AG10803 (cell line): ENCODE measurements at regions not wholly inside any gene's neighbourhood (a gene's known extent, or its start where the extent isn't known, plus 50 kb on each side); places are given as distances from the start of the nearest gene placed in this dataset.

Experiments
- DNase-seq: peaks from one replicate; pipeline ENCODE4 v3.0.0; 2010; ENCODE audit warnings: low read depth
- H3K4me3 ChIP-seq: 2 replicates; pipeline ENCODE4 v1.5.1; 2011; ENCODE audit warnings: mild to moderate bottlenecking, low read length, control low read depth
- CTCF ChIP-seq: conservative IDR thresholded peaks from 2 replicates; pipeline ENCODE4 v1.5.1; 2011; ENCODE audit warnings: mild to moderate bottlenecking, low read length, control low read depth, inconsistent platforms

- DNase-seq: peak; percentile 16
- TF ChIP-seq CTCF: no peak
- no peak overlapping the region for H3K4me3 ChIP-seq
Observed at GRCh38 chr2:240220371-240220770, 79.9 kb upstream of the OTOS start.

GRCh38 chr2:240223631-240224030 lies 83.2 kb upstream of the OTOS start:
- DNase-seq: no peak

GRCh38 chr2:240224676-240225075 lies 84.2 kb upstream of the OTOS start:
- DNase-seq: peak; percentile 65

More at GRCh38 chr2:240223631-240224030, 83.2 kb upstream of the OTOS start:
- TF ChIP-seq CTCF: no peak
- H3K4me3 ChIP-seq: no peak overlapping the region

GRCh38 chr2:240225131-240225530 lies 84.7 kb upstream of the OTOS start:
- TF ChIP-seq CTCF: no peak
- DNase-seq: no peak
- H3K4me3 ChIP-seq: no peak overlapping the region

More at GRCh38 chr2:240224676-240225075, 84.2 kb upstream of the OTOS start:
- H3K4me3 ChIP-seq: no peak overlapping the region
- no peak for TF ChIP-seq CTCF

- no peak overlapping the region for H3K4me3 ChIP-seq
- TF ChIP-seq CTCF: no peak
- DNase-seq: no peak
Observed at GRCh38 chr2:240225660-240226475, 85.4 kb upstream of the OTOS start.

GRCh38 chr2:240226672-240227537 lies 86.4 kb upstream of the OTOS start:
- no peak overlapping the region for H3K4me3 ChIP-seq
- DNase-seq: no peak
- TF ChIP-seq CTCF: no peak
